GM12878 (cell line): ENCODE measurements at regions not wholly inside any gene's neighbourhood (a gene's known extent, or its start where the extent isn't known, plus 50 kb on each side); places are given as distances from the start of the nearest gene placed in this dataset.

ENCODE experiments used
- ATAC-seq: fragments of 200-7000 bp; cut with Tn5 transposase; 3 replicates; pipeline ENCODE4 v1.9.1; 2020; ENCODE audit warnings: mild to moderate bottlenecking, moderate library complexity
- BruUV-seq: library from RNA; stranded (reverse); fragments of 400-500 nt; replicated peaks from 2 replicates; lab custom pipeline; 2021; lab: Mats Ljungman, UMichigan
- CTCF ChIA-PET: fragments of 300-600 bp; sonication (Branson Sonifier 250); formaldehyde crosslinking; extraction: SDS; loops from one replicate; lab custom pipeline; 2021; ENCODE audit warnings: inconsistent platforms; lab: Yijun Ruan, JAX
- POLR2A ChIA-PET: fragments of 350-600 bp; formaldehyde crosslinking; extraction: SDS; loops from one replicate; lab custom pipeline; 2021; ENCODE audit warnings: inconsistent platforms; lab: Charles Lee
- RAD21 ChIA-PET: fragments of 300-600 bp; sonication (Branson Sonifier 250); formaldehyde crosslinking; loops from one replicate; lab custom pipeline; 2023; ENCODE audit warnings: antibody characterized with exemption; ENCODE audit not compliant: unreplicated experiment; lab: Charles Lee
- SMC1A ChIA-PET: fragments of 300-600 bp; sonication (Branson Sonifier 250); formaldehyde crosslinking; loops from one replicate; lab custom pipeline; 2023; ENCODE audit not compliant: unreplicated experiment, uncharacterized antibody; lab: Charles Lee
- DNase-seq: peaks from one replicate; pipeline ENCODE4 v3.0.0-alpha.2; 2011; ENCODE audit warnings: low read depth, low spot score
- FAIRE-seq: peaks from 3 replicates; lab custom pipeline; 2011; peaks lifted over from hg19 to GRCh38; lab: Jason Lieb, UNC
- H2AFZ ChIP-seq: 2 replicates; pipeline ENCODE4 v1.6.0; 2011; ENCODE audit warnings: low read depth, low read length, control low read depth; ENCODE audit not compliant: control insufficient read depth
- H3K27ac ChIP-seq: 2 replicates; pipeline ENCODE4 v1.5.1; 2011; ENCODE audit warnings: control low read depth; ENCODE audit not compliant: control insufficient read depth, insufficient read depth
- H3K27me3 ChIP-seq, 2 experiments: replicated peaks in 1 of 2; 2 replicates each; pipeline versions ENCODE4 v1.6.0 to v1.6.1; 2011; ENCODE audit warnings: low read length in 1 of 2; ENCODE audit not compliant: control insufficient read depth in 2 of 2, insufficient read depth in 2 of 2
- H3K36me3 ChIP-seq, 2 experiments: 2 replicates each; pipeline ENCODE4 v1.5.1; 2011; ENCODE audit warnings: low read length in 1 of 2; ENCODE audit not compliant: control insufficient read depth in 2 of 2, insufficient read depth in 2 of 2
- H3K4me1 ChIP-seq: 2 replicates; pipeline ENCODE4 v1.6.1; 2011; ENCODE audit warnings: mild to moderate bottlenecking, low read length, moderate library complexity, mixed read lengths; ENCODE audit not compliant: control insufficient read depth, insufficient read depth
- H3K4me2 ChIP-seq: 2 replicates; pipeline ENCODE4 v1.6.0; 2011; ENCODE audit warnings: control low read depth; ENCODE audit not compliant: control insufficient read depth, insufficient read depth
- H3K4me3 ChIP-seq: fragments of 200-600 bp; sonication (generic); 2 replicates; pipeline ENCODE4 v1.5.1; 2016
- H3K79me2 ChIP-seq: 2 replicates; pipeline ENCODE4 v1.6.0; 2011; ENCODE audit warnings: low read length; ENCODE audit not compliant: control insufficient read depth, insufficient read depth
- H3K9ac ChIP-seq: 2 replicates; pipeline ENCODE4 v1.8.0; 2011; ENCODE audit warnings: low read length, control low read depth, mixed read lengths; ENCODE audit not compliant: control insufficient read depth, insufficient read depth
- H3K9me3 ChIP-seq: replicated peaks from 3 replicates; pipeline ENCODE4 v1.5.1; 2011; ENCODE audit warnings: mild to moderate bottlenecking, low read length; ENCODE audit not compliant: control insufficient read depth, insufficient read depth
- H4K20me1 ChIP-seq: 2 replicates; pipeline ENCODE4 v1.6.0; 2011; ENCODE audit not compliant: control insufficient read depth, insufficient read depth
- ASH2L ChIP-seq: fragments of 300-600, 200-600 bp; sonication (generic); IDR thresholded peaks from 2 replicates; pipeline ENCODE4 v1.6.1; 2017; ENCODE audit warnings: low read depth, mild to moderate bottlenecking, borderline replicate concordance
- BRCA1 ChIP-seq: IDR thresholded peaks from 2 replicates; pipeline ENCODE4 v1.6.1; 2011; ENCODE audit warnings: low read depth, low read length, improper control_type of control experiment
- FOS ChIP-seq: IDR thresholded peaks from 3 replicates; pipeline ENCODE4 v1.6.1; 2011; ENCODE audit warnings: borderline replicate concordance; ENCODE audit not compliant: insufficient read length; ENCODE audit errors: extremely low read depth
- IRF3 ChIP-seq: fragments of 450-650 bp; IDR thresholded peaks from 2 replicates; pipeline ENCODE4 v1.6.1; 2014; ENCODE audit warnings: mild to moderate bottlenecking
- MXI1 ChIP-seq: fragments of 150-350 bp; IDR thresholded peaks from 2 replicates; pipeline ENCODE4 v1.6.1; 2011; ENCODE audit warnings: low read depth, mild to moderate bottlenecking, inconsistent platforms, low read length, improper control_type of control experiment
- NR2C2 ChIP-seq: IDR thresholded peaks from 2 replicates; pipeline ENCODE4 v1.6.1; 2011; ENCODE audit warnings: borderline replicate concordance, low read depth; ENCODE audit not compliant: control insufficient read depth, insufficient read length
- POU2F2 ChIP-seq: IDR thresholded peaks from 3 replicates; pipeline ENCODE4 v1.6.1; 2011; ENCODE audit warnings: low read depth, mild to moderate bottlenecking, low read length, borderline replicate concordance
- SMC3 ChIP-seq: IDR thresholded peaks from 2 replicates; pipeline ENCODE4 v1.6.1; 2011; ENCODE audit warnings: low read length, improper control_type of control experiment, borderline replicate concordance
- SUZ12 ChIP-seq: fragments of 200-600 bp; sonication (generic); IDR thresholded peaks from one replicate; pipeline ENCODE4 v1.6.1; 2018; ENCODE audit warnings: antibody characterized with exemption, mild to moderate bottlenecking; ENCODE audit not compliant: unreplicated experiment
- TBL1XR1 ChIP-seq: IDR thresholded peaks from 2 replicates; pipeline ENCODE4 v1.6.1; 2012; ENCODE audit warnings: low read depth, low read length, improper control_type of control experiment
- YY1 ChIP-seq: IDR thresholded peaks from 2 replicates; pipeline ENCODE4 v1.6.1; 2011; ENCODE audit warnings: low read depth, mild to moderate bottlenecking, low read length
- ZNF24 ChIP-seq: fragments of 450-650 bp; IDR thresholded peaks from 2 replicates; pipeline ENCODE4 v1.6.1; 2017; ENCODE audit warnings: antibody characterized with exemption, mild to moderate bottlenecking
- ZNF592 ChIP-seq: fragments of 450-650 bp; IDR thresholded peaks from 2 replicates; pipeline ENCODE4 v1.6.1; 2017; ENCODE audit warnings: mild to moderate bottlenecking, moderate library complexity
- ZZZ3 ChIP-seq: IDR thresholded peaks from 2 replicates; pipeline ENCODE4 v1.6.1; 2011; ENCODE audit warnings: low read depth; ENCODE audit not compliant: control insufficient read depth, insufficient read length
- WGBS: methylation state at CpG from one replicate; pipeline ENCODE4 v1.1.6; 2016; ENCODE audit warnings: low lambda C conversion rate; ENCODE audit not compliant: insufficient replicate concordance, insufficient coverage; ENCODE audit errors: missing lambda C conversion rate; 5-methylcytosine and 5-hydroxymethylcytosine counted together
- in situ Hi-C: fragments of 300-500 bp; cut with MboI; formaldehyde crosslinking; loops from 9 replicates; pipeline ENCODE4 v1.14.3; 2018; ENCODE audit warnings: mixed read lengths
- intact Hi-C: fragments of 100-400 bp; cut with micrococcal nuclease; formaldehyde crosslinking; loops from one replicate; pipeline ENCODE4 v1.14.2; 2022; ENCODE audit not compliant: unreplicated experiment
- TF ChIP-seq, protein P1 (sequence below): IDR thresholded peaks from 2 replicates; pipeline ENCODE4 v1.6.1; 2012; ENCODE audit warnings: low read depth, low read length, improper control_type of control experiment
- TF ChIP-seq, protein P2 (sequence below): fragments of 450-650 bp; IDR thresholded peaks from 2 replicates; pipeline ENCODE4 v1.6.1; 2017; ENCODE audit warnings: mild to moderate bottlenecking, moderate library complexity

DNA sequence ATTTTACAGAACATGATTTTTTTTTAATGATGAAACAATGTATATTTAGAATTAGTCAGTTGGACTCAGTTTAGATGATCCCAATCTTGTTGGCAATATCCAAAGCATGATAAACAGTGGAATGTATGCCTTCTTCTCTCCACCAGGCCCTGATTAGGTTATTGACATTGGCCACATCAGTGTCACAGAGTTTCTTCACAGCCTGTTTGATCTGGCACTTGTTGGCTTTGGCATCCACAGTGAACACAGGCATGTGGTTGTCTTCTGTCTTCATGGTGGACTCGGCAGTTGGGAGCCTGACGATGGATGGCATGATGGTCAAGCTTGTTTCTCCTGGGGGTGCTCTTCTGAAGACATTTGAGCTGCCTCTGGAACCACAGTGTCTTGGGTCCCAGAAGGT lies 317.5 kb downstream of the PMP22 start:
- in situ Hi-C loops (no loop called here), intact Hi-C loops (no loop called here)
- no peak overlapping the region for H3K27ac ChIP-seq
- no peaks in the 10 kb centered on the region for H3K9me3 ChIP-seq
- no peak overlapping the region for H3K4me3 ChIP-seq
- BruUV-seq, result no TSS peak
- no peaks in the 10 kb centered on the region for H3K4me1 ChIP-seq
- SMC1A ChIA-PET, result no interaction called here
- no peaks in the 10 kb centered on the region for H4K20me1 ChIP-seq
- DNase-seq (no peak), ATAC-seq (no peak), FAIRE-seq (no peak)
- H3K9ac ChIP-seq, result no peak overlapping the region
- no peaks in the 10 kb centered on the region for H3K27me3 ChIP-seq
- no peak overlapping the region for H3K4me2 ChIP-seq
- RAD21 ChIA-PET, result no interaction called here
- no peaks in the 10 kb centered on the region for H3K79me2 ChIP-seq
- no peaks in the 10 kb centered on the region for H3K36me3 ChIP-seq
- H2AFZ ChIP-seq, result no peak overlapping the region
- 53% methylated on average over 2 of the region's 2 CpGs for WGBS
- CTCF ChIA-PET, result no interaction called here
- POLR2A ChIA-PET, result no interaction called here
- TF ChIP-seq, protein P1, sequence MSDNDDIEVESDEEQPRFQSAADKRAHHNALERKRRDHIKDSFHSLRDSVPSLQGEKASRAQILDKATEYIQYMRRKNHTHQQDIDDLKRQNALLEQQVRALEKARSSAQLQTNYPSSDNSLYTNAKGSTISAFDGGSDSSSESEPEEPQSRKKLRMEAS, result no peak
- TF ChIP-seq ASH2L, result no peak
- TF ChIP-seq IRF3, result no peak
- TF ChIP-seq ZNF24, result no peak
- TF ChIP-seq MXI1, result no peak
- TF ChIP-seq ZZZ3, result no peak
- no peak for TF ChIP-seq POU2F2
- no peak for TF ChIP-seq YY1
- no peak for TF ChIP-seq FOS
- no peak for TF ChIP-seq TBL1XR1
- no peak for TF ChIP-seq NR2C2
- no peak for TF ChIP-seq ZNF592
- no peak for TF ChIP-seq SMC3
- TF ChIP-seq, protein P2, sequence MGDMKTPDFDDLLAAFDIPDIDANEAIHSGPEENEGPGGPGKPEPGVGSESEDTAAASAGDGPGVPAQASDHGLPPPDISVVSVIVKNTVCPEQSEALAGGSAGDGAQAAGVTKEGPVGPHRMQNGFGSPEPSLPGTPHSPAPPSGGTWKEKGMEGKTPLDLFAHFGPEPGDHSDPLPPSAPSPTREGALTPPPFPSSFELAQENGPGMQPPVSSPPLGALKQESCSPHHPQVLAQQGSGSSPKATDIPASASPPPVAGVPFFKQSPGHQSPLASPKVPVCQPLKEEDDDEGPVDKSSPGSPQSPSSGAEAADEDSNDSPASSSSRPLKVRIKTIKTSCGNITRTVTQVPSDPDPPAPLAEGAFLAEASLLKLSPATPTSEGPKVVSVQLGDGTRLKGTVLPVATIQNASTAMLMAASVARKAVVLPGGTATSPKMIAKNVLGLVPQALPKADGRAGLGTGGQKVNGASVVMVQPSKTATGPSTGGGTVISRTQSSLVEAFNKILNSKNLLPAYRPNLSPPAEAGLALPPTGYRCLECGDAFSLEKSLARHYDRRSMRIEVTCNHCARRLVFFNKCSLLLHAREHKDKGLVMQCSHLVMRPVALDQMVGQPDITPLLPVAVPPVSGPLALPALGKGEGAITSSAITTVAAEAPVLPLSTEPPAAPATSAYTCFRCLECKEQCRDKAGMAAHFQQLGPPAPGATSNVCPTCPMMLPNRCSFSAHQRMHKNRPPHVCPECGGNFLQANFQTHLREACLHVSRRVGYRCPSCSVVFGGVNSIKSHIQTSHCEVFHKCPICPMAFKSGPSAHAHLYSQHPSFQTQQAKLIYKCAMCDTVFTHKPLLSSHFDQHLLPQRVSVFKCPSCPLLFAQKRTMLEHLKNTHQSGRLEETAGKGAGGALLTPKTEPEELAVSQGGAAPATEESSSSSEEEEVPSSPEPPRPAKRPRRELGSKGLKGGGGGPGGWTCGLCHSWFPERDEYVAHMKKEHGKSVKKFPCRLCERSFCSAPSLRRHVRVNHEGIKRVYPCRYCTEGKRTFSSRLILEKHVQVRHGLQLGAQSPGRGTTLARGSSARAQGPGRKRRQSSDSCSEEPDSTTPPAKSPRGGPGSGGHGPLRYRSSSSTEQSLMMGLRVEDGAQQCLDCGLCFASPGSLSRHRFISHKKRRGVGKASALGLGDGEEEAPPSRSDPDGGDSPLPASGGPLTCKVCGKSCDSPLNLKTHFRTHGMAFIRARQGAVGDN, result no peak
- TF ChIP-seq SUZ12, result no peak
- TF ChIP-seq BRCA1, result no peak
